ENCODE measurements at regions not wholly inside any gene's neighbourhood (a gene's known extent, or its start where the extent isn't known, plus 50 kb on each side); places are given as distances from the start of the nearest gene placed in this dataset.
A peak's percentile ranks its signal among the peaks of the same experiment; 100 is the strongest.

DNA sequence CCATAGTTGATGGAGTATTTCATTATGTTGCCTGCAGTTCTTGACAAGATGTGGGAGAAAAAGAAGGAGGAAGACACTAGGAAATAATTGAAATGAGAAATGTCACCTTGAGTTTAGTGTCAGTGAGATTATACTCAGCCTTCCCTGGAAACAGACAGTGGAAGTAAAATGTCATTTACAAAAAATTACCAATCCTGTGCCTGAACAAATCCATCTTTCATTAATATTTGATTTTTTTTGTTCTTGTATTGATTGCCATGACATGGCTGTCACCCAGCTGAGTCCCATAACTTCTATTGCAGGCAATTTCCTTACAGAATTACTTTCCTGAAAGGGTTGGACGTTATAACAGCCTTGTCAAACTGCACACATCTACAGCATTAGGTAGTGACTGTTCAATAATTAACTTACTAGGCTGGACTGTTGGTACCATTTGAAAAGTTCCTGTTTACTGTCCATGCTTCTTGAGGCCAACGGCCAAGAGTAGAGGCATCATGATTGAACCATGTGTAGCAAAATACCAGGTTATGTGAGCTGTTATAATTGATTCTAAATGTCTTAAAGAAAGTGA lies 572.2 kb upstream of the LMCD1 start:
- no peak overlapping the region for H3K9ac ChIP-seq (ENCODE audit: low read depth in 1 of 2, low read length in 2 of 2)
- H3K9me3 ChIP-seq (ENCODE audit: control insufficient read depth in 2 of 2, low read length in 2 of 2): no peaks in the 10 kb centered on the region
- H3K4me3 ChIP-seq (ENCODE audit: low read length in 2 of 2): no peak overlapping the region
- no peaks in the 10 kb centered on the region for H3K36me3 ChIP-seq (ENCODE audit: control insufficient read depth in 2 of 2, insufficient read depth in 2 of 2, low read length in 2 of 2)
- H3K27ac ChIP-seq (ENCODE audit: low read depth in 2 of 2, low read length in 2 of 2): peak overlapping the region; percentile 60 to 83
- no peaks in the 10 kb centered on the region for H3K27me3 ChIP-seq (ENCODE audit: control insufficient read depth in 2 of 2, insufficient read depth in 2 of 2, low read length in 2 of 2)
- H3K4me1 ChIP-seq (ENCODE audit: control insufficient read depth in 2 of 2, insufficient read depth in 2 of 2, low read length in 2 of 2): peaks cover 8 to 28% of the 10 kb centered on the region in 2 donors

DNA sequence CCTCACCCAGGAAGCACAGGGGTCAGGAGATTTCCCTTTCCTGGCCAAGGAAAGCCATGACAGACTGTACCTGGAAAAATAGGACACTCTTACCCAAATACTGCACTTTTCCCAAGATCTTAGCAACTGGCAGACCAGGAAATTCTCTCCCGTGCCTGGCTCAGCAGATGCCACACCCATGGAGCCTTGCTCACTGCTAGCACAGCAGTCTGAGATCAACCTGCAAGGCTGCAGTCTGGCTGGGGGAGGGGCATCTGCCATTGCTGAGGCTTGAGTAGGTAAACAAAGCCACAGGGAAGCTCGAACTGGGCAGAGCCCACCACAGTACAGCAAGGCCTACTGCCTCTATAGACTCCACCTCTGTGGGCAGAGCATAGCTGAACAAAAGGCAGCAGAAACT lies 567.3 kb upstream of the LMCD1 start:
- H3K27me3 ChIP-seq (ENCODE audit: control insufficient read depth in 2 of 2, insufficient read depth in 2 of 2, low read length in 2 of 2): no peaks in the 10 kb centered on the region
- no peaks in the 10 kb centered on the region for H3K36me3 ChIP-seq (ENCODE audit: control insufficient read depth in 2 of 2, insufficient read depth in 2 of 2, low read length in 2 of 2)

DNA sequence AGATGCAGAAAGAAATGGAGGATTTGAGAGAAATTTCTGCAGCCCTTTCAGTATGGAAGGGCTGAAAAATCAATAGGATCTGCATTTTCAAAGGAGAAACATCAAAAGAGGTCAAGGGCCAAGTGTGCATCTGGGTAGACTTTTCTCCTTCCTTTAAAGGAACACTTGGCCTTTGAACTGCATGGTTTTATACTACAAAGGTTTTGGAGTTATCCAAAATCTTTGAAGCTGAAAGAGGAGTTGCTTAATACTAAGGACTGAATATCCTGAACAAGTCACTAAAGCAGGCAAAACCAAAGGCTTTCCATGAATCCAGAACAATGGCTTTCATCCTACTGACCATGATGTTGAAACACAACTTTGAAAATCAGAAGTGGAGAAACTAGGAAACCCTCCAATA lies 553.7 kb upstream of the LMCD1 start:
- H3K4me1 ChIP-seq (ENCODE audit: control insufficient read depth in 2 of 2, insufficient read depth in 2 of 2, low read length in 2 of 2): no peaks in the 10 kb centered on the region
- no peak overlapping the region for H3K4me3 ChIP-seq (ENCODE audit: low read length in 2 of 2)
- no peak overlapping the region for H3K27ac ChIP-seq (ENCODE audit: low read depth in 2 of 2, low read length in 2 of 2)
- no peaks in the 10 kb centered on the region for H3K9me3 ChIP-seq (ENCODE audit: control insufficient read depth in 2 of 2, low read length in 2 of 2)
- no peak overlapping the region for H3K9ac ChIP-seq (ENCODE audit: low read depth in 1 of 2, low read length in 2 of 2)
- H3K36me3 ChIP-seq (ENCODE audit: control insufficient read depth in 2 of 2, insufficient read depth in 2 of 2, low read length in 2 of 2): no peaks in the 10 kb centered on the region
- no peaks in the 10 kb centered on the region for H3K27me3 ChIP-seq (ENCODE audit: control insufficient read depth in 2 of 2, insufficient read depth in 2 of 2, low read length in 2 of 2)

More for the DNA sequence above, 567.3 kb upstream of the LMCD1 start:
- no peak overlapping the region for H3K9ac ChIP-seq (ENCODE audit: low read depth in 1 of 2, low read length in 2 of 2)
- no peak overlapping the region for H3K27ac ChIP-seq (ENCODE audit: low read depth in 2 of 2, low read length in 2 of 2)
- H3K4me3 ChIP-seq (ENCODE audit: low read length in 2 of 2): no peak overlapping the region
- H3K9me3 ChIP-seq (ENCODE audit: control insufficient read depth in 2 of 2, low read length in 2 of 2): no peaks in the 10 kb centered on the region
- H3K4me1 ChIP-seq (ENCODE audit: control insufficient read depth in 2 of 2, insufficient read depth in 2 of 2, low read length in 2 of 2): peaks cover 5 to 6% of the 10 kb centered on the region in 2 donors

DNA sequence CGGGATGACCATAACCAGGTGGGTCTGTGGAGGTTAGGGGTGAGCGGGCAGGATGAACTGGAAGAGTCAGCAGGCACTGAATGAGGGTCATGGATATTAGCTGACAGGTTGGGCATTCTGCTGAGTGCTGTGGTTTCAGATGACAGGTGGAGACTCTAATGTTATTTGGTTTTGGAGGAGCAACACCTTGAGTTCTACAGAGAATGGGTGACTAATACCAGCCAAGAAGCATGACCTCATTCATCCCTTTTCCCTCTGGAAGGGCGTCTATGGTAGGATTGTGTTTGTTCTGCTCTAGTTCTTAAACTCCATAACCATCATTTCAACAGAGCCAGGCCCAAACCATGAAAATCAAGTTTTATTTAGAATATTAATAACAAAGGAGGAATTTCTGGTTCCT lies 550.7 kb upstream of the LMCD1 start:
- H3K27ac ChIP-seq (ENCODE audit: low read depth in 2 of 2, low read length in 2 of 2): no peak overlapping the region
- H3K27me3 ChIP-seq (ENCODE audit: control insufficient read depth in 2 of 2, insufficient read depth in 2 of 2, low read length in 2 of 2): no peaks in the 10 kb centered on the region
- no peaks in the 10 kb centered on the region for H3K4me1 ChIP-seq (ENCODE audit: control insufficient read depth in 2 of 2, insufficient read depth in 2 of 2, low read length in 2 of 2)
- no peaks in the 10 kb centered on the region for H3K36me3 ChIP-seq (ENCODE audit: control insufficient read depth in 2 of 2, insufficient read depth in 2 of 2, low read length in 2 of 2)
- no peak overlapping the region for H3K4me3 ChIP-seq (ENCODE audit: low read length in 2 of 2)
- no peaks in the 10 kb centered on the region for H3K9me3 ChIP-seq (ENCODE audit: control insufficient read depth in 2 of 2, low read length in 2 of 2)
- no peak overlapping the region for H3K9ac ChIP-seq (ENCODE audit: low read depth in 1 of 2, low read length in 2 of 2)

DNA sequence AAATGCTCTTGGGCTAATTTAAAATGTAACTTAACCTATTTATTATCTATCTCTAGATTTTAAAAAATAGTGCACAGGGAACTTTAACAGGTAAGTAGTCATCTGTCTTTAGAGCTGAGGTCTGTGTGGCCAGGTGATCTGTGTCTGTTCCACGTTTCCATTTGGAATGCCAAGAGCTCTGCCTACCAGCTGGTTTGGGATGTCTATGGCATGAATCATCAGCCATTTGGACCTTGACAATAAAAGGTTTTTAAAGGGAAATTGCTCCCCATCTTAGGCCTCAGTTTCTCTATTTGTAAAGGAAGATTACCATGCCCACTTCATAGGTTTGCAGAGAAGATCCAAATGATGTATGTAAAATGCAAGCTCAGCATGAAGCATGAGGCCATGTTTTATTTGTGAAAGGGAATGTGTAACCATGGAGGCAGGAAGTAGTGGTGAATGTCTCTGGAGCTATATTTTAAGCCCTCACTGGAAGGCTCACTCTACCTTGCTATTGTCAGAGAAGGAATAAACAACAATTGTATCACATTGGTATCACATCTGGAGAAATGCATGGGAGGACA lies 548.1 kb upstream of the LMCD1 start:
- H3K4me3 ChIP-seq (ENCODE audit: low read length in 2 of 2): no peak overlapping the region
- no peak overlapping the region for H3K27ac ChIP-seq (ENCODE audit: low read depth in 2 of 2, low read length in 2 of 2)
- H3K9ac ChIP-seq (ENCODE audit: low read depth in 1 of 2, low read length in 2 of 2): no peak overlapping the region
- no peaks in the 10 kb centered on the region for H3K36me3 ChIP-seq (ENCODE audit: control insufficient read depth in 2 of 2, insufficient read depth in 2 of 2, low read length in 2 of 2)
- H3K27me3 ChIP-seq (ENCODE audit: control insufficient read depth in 2 of 2, insufficient read depth in 2 of 2, low read length in 2 of 2): no peaks in the 10 kb centered on the region
- no peaks in the 10 kb centered on the region for H3K4me1 ChIP-seq (ENCODE audit: control insufficient read depth in 2 of 2, insufficient read depth in 2 of 2, low read length in 2 of 2)
- H3K9me3 ChIP-seq (ENCODE audit: control insufficient read depth in 2 of 2, low read length in 2 of 2): no peaks in the 10 kb centered on the region

DNA sequence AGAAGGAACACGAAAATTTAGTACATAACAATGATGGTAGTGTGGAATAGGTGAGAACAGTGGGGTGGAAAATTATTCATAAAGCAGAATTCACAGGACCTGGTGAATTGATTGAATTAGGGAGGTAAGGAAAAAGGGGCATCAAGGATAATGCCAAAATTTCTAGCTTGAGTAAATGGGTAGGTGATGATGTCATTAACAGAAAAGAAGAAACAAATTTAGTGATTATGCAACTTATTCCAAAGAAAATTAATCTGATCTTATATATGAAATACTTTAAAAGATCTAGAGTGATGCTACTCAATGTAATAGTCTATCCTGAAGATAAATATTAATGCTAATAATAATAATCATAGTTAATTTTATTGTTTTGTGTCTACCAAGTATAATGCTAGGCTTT lies 544.6 kb upstream of the LMCD1 start:
- no peak overlapping the region for H3K4me3 ChIP-seq (ENCODE audit: low read length in 2 of 2)

DNA sequence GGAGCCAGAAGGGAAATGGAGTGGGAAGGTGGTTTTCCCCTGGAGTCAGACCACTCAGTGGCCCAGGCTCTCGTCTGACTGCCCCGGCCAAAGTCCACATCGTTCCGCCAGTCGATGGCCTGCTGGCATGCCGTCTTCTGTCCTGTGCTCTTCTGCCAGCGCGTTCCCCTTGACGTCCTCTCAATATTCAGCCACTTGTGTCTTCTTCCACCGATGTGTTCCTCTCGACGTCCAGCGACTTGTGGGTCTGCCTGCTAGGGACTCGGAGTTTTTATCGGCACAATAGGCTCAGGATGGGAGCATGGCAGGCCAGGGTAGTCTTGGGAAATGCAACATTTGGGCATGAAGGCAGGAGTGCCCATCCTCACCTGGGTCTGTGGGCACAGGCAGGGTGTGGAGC lies 542.5 kb upstream of the LMCD1 start:
- H3K4me1 ChIP-seq (ENCODE audit: control insufficient read depth in 2 of 2, insufficient read depth in 2 of 2, low read length in 2 of 2): no peaks in the 10 kb centered on the region
- H3K27me3 ChIP-seq (ENCODE audit: control insufficient read depth in 2 of 2, insufficient read depth in 2 of 2, low read length in 2 of 2): no peaks in the 10 kb centered on the region
- no peaks in the 10 kb centered on the region for H3K9me3 ChIP-seq (ENCODE audit: control insufficient read depth in 2 of 2, low read length in 2 of 2)
- H3K4me3 ChIP-seq (ENCODE audit: low read length in 2 of 2): no peak overlapping the region
- no peaks in the 10 kb centered on the region for H3K36me3 ChIP-seq (ENCODE audit: control insufficient read depth in 2 of 2, insufficient read depth in 2 of 2, low read length in 2 of 2)
- no peak overlapping the region for H3K9ac ChIP-seq (ENCODE audit: low read depth in 1 of 2, low read length in 2 of 2)
- H3K27ac ChIP-seq (ENCODE audit: low read depth in 2 of 2, low read length in 2 of 2): no peak overlapping the region

More for the DNA sequence above, 544.6 kb upstream of the LMCD1 start:
- no peaks in the 10 kb centered on the region for H3K9me3 ChIP-seq (ENCODE audit: control insufficient read depth in 2 of 2, low read length in 2 of 2)
- no peaks in the 10 kb centered on the region for H3K36me3 ChIP-seq (ENCODE audit: control insufficient read depth in 2 of 2, insufficient read depth in 2 of 2, low read length in 2 of 2)
- H3K27me3 ChIP-seq (ENCODE audit: control insufficient read depth in 2 of 2, insufficient read depth in 2 of 2, low read length in 2 of 2): no peaks in the 10 kb centered on the region
- no peak overlapping the region for H3K9ac ChIP-seq (ENCODE audit: low read depth in 1 of 2, low read length in 2 of 2)
- no peak overlapping the region for H3K27ac ChIP-seq (ENCODE audit: low read depth in 2 of 2, low read length in 2 of 2)
- H3K4me1 ChIP-seq (ENCODE audit: control insufficient read depth in 2 of 2, insufficient read depth in 2 of 2, low read length in 2 of 2): no peaks in the 10 kb centered on the region

DNA sequence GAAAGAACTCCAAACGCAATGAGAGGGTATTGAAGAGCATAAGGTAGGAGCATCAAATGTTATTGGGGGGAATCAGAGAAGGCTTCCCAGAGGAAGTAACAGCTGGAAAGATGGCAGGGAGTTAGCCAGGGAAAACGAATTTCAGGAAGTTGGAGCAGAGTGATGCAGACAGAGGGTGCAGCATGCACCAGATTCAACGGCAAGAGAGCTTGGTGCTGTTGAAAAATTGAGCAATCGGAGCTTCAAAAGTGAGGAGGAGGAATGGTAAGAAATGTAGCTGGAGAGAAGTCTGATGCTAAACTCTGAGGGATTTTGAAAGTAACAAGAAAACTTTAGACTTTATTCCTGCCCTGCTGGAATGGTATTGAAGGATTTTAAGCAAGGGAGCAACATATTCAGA lies 541.0 kb upstream of the LMCD1 start:
- no peaks in the 10 kb centered on the region for H3K4me1 ChIP-seq (ENCODE audit: control insufficient read depth in 2 of 2, insufficient read depth in 2 of 2, low read length in 2 of 2)
- H3K9me3 ChIP-seq (ENCODE audit: control insufficient read depth in 2 of 2, low read length in 2 of 2): no peaks in the 10 kb centered on the region
- H3K9ac ChIP-seq (ENCODE audit: low read depth in 1 of 2, low read length in 2 of 2): no peak overlapping the region
- no peaks in the 10 kb centered on the region for H3K27me3 ChIP-seq (ENCODE audit: control insufficient read depth in 2 of 2, insufficient read depth in 2 of 2, low read length in 2 of 2)
- no peak overlapping the region for H3K4me3 ChIP-seq (ENCODE audit: low read length in 2 of 2)
- no peaks in the 10 kb centered on the region for H3K36me3 ChIP-seq (ENCODE audit: control insufficient read depth in 2 of 2, insufficient read depth in 2 of 2, low read length in 2 of 2)
- H3K27ac ChIP-seq (ENCODE audit: low read depth in 2 of 2, low read length in 2 of 2): no peak overlapping the region

DNA sequence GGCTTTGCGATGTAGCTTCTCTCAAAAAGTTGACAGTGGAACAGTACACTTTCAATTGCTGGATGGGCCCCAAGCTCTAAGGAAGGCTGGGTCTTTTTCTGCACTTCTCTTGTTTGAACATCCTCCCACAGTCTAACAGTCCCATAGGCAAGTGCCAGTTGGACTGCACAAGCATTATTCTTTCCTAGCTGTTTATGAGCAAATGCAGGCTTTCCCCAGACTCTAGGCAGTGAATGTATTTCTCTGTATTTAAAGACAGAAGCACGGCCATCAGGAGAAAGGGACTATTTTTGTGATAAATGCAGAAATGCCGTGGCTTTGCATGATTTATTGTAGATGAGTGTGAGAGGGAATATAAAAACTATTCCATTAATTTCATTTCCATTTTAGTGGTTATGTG lies 539.3 kb upstream of the LMCD1 start:
- Histone ChIP-seq H3K9me3 (ENCODE audit: control insufficient read depth in 2 of 2, low read length in 2 of 2) (no peaks in the 10 kb centered on the region), H3K36me3 (ENCODE audit: control insufficient read depth in 2 of 2, insufficient read depth in 2 of 2, low read length in 2 of 2) (no peaks in the 10 kb centered on the region), H3K27me3 (ENCODE audit: control insufficient read depth in 2 of 2, insufficient read depth in 2 of 2, low read length in 2 of 2) (no peaks in the 10 kb centered on the region), H3K4me1 (ENCODE audit: control insufficient read depth in 2 of 2, insufficient read depth in 2 of 2, low read length in 2 of 2) (no peaks in the 10 kb centered on the region), H3K27ac (ENCODE audit: low read depth in 2 of 2, low read length in 2 of 2) (no peak overlapping the region), H3K9ac (ENCODE audit: low read depth in 1 of 2, low read length in 2 of 2) (no peak overlapping the region), H3K4me3 (ENCODE audit: low read length in 2 of 2) (no peak overlapping the region)

DNA sequence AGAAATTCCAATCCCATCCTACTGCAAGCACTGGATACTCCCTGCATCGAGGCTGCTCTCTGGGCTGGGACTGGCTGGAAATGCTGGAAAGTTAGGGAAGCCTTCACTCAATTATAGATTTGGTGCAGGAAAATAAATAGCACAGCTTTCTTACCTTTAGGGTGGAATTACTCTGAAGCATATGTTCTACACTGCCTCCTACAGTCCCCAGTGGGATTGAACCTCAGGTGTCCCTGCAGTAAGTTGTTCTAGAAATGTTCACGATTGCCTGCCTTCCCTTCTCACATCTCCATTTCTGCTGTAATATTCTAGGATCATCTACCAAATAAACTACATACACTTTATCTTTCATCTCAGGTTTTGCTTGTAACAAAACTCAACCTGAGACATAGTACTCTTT lies 536.7 kb upstream of the LMCD1 start:
- Histone ChIP-seq H3K4me1 (ENCODE audit: control insufficient read depth in 2 of 2, insufficient read depth in 2 of 2, low read length in 2 of 2) (no peaks in the 10 kb centered on the region), H3K9me3 (ENCODE audit: control insufficient read depth in 2 of 2, low read length in 2 of 2) (no peaks in the 10 kb centered on the region), H3K27me3 (ENCODE audit: control insufficient read depth in 2 of 2, insufficient read depth in 2 of 2, low read length in 2 of 2) (no peaks in the 10 kb centered on the region), H3K9ac (ENCODE audit: low read depth in 1 of 2, low read length in 2 of 2) (no peak overlapping the region), H3K4me3 (ENCODE audit: low read length in 2 of 2) (no peak overlapping the region), H3K36me3 (ENCODE audit: control insufficient read depth in 2 of 2, insufficient read depth in 2 of 2, low read length in 2 of 2) (no peaks in the 10 kb centered on the region), H3K27ac (ENCODE audit: low read depth in 2 of 2, low read length in 2 of 2) (no peak overlapping the region)

DNA sequence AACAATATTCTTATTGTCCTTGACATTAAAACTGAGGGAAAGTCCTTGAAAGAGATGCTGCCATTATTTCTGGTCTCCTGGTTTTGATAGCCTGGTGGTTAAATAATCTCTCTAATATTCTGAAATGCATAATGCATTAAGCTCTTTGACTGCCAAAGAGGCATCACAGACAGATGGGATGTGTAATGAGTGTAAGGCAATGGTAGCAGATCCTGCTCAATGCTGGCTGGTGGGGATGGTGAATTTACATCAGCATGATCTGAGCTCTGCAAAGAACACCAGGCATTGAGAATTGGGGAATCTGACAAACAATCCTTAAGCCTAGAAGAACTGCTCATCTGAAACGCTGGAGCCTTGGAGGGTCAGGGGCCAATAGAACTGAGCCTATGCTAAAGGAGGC lies 528.6 kb upstream of the LMCD1 start:
- Histone ChIP-seq H3K9ac (ENCODE audit: low read depth in 1 of 2, low read length in 2 of 2) (no peak overlapping the region), H3K36me3 (ENCODE audit: control insufficient read depth in 2 of 2, insufficient read depth in 2 of 2, low read length in 2 of 2) (no peaks in the 10 kb centered on the region), H3K4me1 (ENCODE audit: control insufficient read depth in 2 of 2, insufficient read depth in 2 of 2, low read length in 2 of 2) (no peaks in the 10 kb centered on the region), H3K27me3 (ENCODE audit: control insufficient read depth in 2 of 2, insufficient read depth in 2 of 2, low read length in 2 of 2) (no peaks in the 10 kb centered on the region), H3K27ac (ENCODE audit: low read depth in 2 of 2, low read length in 2 of 2) (no peak overlapping the region), H3K4me3 (ENCODE audit: low read length in 2 of 2) (no peak overlapping the region), H3K9me3 (ENCODE audit: control insufficient read depth in 2 of 2, low read length in 2 of 2) (no peaks in the 10 kb centered on the region)

All from mucosa of rectum (tissue), 2 donors.